Forelimb muscle (tissue), 1 donor: ENCODE measurements at regions not wholly inside any gene's neighbourhood (a gene's known extent, or its start where the extent isn't known, plus 50 kb on each side); places are given as distances from the start of the nearest gene placed in this dataset.

Experiments used
- DNase-seq: peaks from one replicate; pipeline ENCODE4 v3.0.0-alpha.2; 2013; ENCODE audit warnings: low read depth

- DNase-seq, result no peak
These were observed 184.2 kb downstream of the RFC3 start for GRCh38 chr13:34002141-34002540.

GRCh38 chr13:34002924-34003323, 185.0 kb downstream of the RFC3 start:
- DNase-seq, result no peak

- no peak for DNase-seq
These were observed 185.7 kb downstream of the RFC3 start for GRCh38 chr13:34003656-34004055.

GRCh38 chr13:34004676-34005075, 186.7 kb downstream of the RFC3 start:
- DNase-seq, result no peak

- DNase-seq, result no peak
These were observed 188.1 kb downstream of the RFC3 start for GRCh38 chr13:34006011-34006410.

GRCh38 chr13:34011552-34012085, 193.7 kb downstream of the RFC3 start:
- DNase-seq, result no peak

GRCh38 chr13:34012382-34012781, 194.4 kb downstream of the RFC3 start:
- no peak for DNase-seq

- DNase-seq, result no peak
These were observed 195.1 kb downstream of the RFC3 start for GRCh38 chr13:34013061-34013460.

GRCh38 chr13:34017231-34017630, 199.3 kb downstream of the RFC3 start:
- DNase-seq, result no peak

GRCh38 chr13:34019870-34020269, 201.9 kb downstream of the RFC3 start:
- no peak for DNase-seq

GRCh38 chr13:34020388-34020787, 202.4 kb downstream of the RFC3 start:
- DNase-seq, result no peak

- no peak for DNase-seq
These were observed 203.7 kb downstream of the RFC3 start for GRCh38 chr13:34021619-34022018.

- DNase-seq, result no peak
These were observed 207.8 kb downstream of the RFC3 start for GRCh38 chr13:34025746-34026145.

GRCh38 chr13:34026308-34026707, 208.4 kb downstream of the RFC3 start:
- DNase-seq, result no peak

- DNase-seq, result no peak
These were observed 210.8 kb downstream of the RFC3 start for GRCh38 chr13:34028496-34029442.

- DNase-seq, result no peak
These were observed 212.8 kb downstream of the RFC3 start for GRCh38 chr13:34030782-34031181.

GRCh38 chr13:34031610-34032009, 213.7 kb downstream of the RFC3 start:
- no peak for DNase-seq

- no peak for DNase-seq
These were observed 216.5 kb downstream of the RFC3 start for GRCh38 chr13:34034411-34034810.

- DNase-seq, result no peak
These were observed 217.2 kb downstream of the RFC3 start for GRCh38 chr13:34035178-34035577.

- no peak for DNase-seq
These were observed 217.9 kb downstream of the RFC3 start for GRCh38 chr13:34035676-34036325.

GRCh38 chr13:34037636-34038540, 219.9 kb downstream of the RFC3 start:
- no peak for DNase-seq
